HG03460 (cell line): ENCODE measurements at regions not wholly inside any gene's neighbourhood (a gene's known extent, or its start where the extent isn't known, plus 50 kb on each side); places are given as distances from the start of the nearest gene placed in this dataset.

ENCODE experiments used
- ATAC-seq: cut with Tn5 transposase; IDR thresholded peaks from one replicate; pipeline ENCODE4 v1.9.1; 2021; ENCODE audit not compliant: unreplicated experiment

- no peak for ATAC-seq
These were observed 946.9 kb downstream of the CBLN2 start for GRCh38 chr18:71597219-71597618.

GRCh38 chr18:71583252-71583651, 960.9 kb downstream of the CBLN2 start:
- no peak for ATAC-seq

- no peak for ATAC-seq
These were observed 989.5 kb downstream of the CBLN2 start for GRCh38 chr18:71554686-71555085.

- no peak for ATAC-seq
These were observed 1002.5 kb downstream of the CBLN2 start for GRCh38 chr18:71541643-71542042.

GRCh38 chr18:71529703-71530303, 1014.3 kb downstream of the CBLN2 start:
- ATAC-seq: no peak

GRCh38 chr18:71523483-71524435, 1020.4 kb downstream of the CBLN2 start:
- no peak for ATAC-seq

GRCh38 chr18:71505526-71505925, 1038.6 kb downstream of the CBLN2 start:
- no peak for ATAC-seq

- ATAC-seq: no peak
These were observed 1040.9 kb downstream of the CBLN2 start for GRCh38 chr18:71503222-71503621.

GRCh38 chr18:71485611-71486010, 1058.5 kb downstream of the CBLN2 start:
- ATAC-seq: no peak

GRCh38 chr18:71471963-71472725, 1072.0 kb downstream of the CBLN2 start:
- ATAC-seq: no peak

GRCh38 chr18:71456206-71456605, 1087.9 kb downstream of the CBLN2 start:
- ATAC-seq: no peak

GRCh38 chr18:71450257-71450656, 1093.9 kb downstream of the CBLN2 start:
- no peak for ATAC-seq

- no peak for ATAC-seq
These were observed 1100.2 kb downstream of the CBLN2 start for GRCh38 chr18:71443706-71444480.

- no peak for ATAC-seq
These were observed 1101.4 kb downstream of the CBLN2 start for GRCh38 chr18:71442731-71443141.

- no peak for ATAC-seq
These were observed 1103.0 kb downstream of the CBLN2 start for GRCh38 chr18:71441156-71441555.

GRCh38 chr18:71437511-71437910, 1106.6 kb downstream of the CBLN2 start:
- no peak for ATAC-seq

GRCh38 chr18:71433373-71433772, 1110.8 kb downstream of the CBLN2 start:
- ATAC-seq: no peak

- no peak for ATAC-seq
These were observed 1112.5 kb downstream of the CBLN2 start for GRCh38 chr18:71431689-71432088.

GRCh38 chr18:71431171-71431570, 1113.0 kb downstream of the CBLN2 start:
- ATAC-seq: no peak

GRCh38 chr18:71426441-71426840, 1117.7 kb downstream of the CBLN2 start:
- ATAC-seq: no peak
